ENCODE measurements at regions not wholly inside any gene's neighbourhood (a gene's known extent, or its start where the extent isn't known, plus 50 kb on each side); places are given as distances from the start of the nearest gene placed in this dataset.

DNA sequence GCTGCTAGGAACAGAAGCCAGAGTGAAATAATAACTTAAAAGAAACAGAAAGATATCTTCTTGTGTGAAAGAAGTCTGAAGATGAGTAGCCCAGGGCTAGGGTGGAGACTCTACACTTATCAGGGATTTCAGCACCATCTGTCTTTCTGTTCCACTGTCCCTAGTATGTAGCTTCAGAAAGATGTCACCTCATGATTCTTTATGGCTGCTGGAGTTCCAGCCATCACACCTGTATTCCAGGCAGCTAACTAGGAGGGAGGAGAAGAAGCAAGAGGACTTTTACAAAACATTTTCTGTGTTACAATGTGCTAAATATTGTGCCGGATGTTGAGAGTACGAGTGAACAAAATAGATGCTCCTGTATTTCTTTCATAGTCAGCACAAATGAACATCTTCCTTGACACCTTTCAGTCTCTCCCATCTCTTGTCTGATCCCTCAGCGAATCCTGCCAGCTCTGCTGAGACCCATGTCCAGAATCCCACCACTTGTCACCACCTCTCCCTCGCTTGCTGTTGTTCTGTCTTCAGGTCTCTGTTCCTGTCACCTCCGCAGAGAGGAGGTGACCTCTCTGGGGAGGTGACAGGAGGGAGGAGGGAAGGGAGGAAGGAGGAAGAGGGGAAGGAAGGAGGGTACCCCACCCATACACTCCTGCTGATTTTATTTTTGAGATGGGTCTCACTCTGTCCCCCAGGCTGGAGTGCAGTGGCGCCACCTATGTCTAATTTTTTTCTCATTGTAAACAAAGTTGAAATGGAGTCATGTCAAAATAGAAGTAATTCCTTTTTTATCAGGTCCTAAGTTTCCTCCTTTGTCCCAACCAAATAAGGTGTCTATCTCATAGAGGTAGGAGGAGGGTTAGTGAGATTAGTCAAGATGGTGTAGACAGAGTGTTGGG, 188.9 kb downstream of the TFAP2C start:
- Histone ChIP-seq H3K4me3 (no peak overlapping the region), H3K27ac (no peak overlapping the region), H3K27me3 (peaks cover 8% of the 10 kb centered on the region), H3K9me3 (no peaks in the 10 kb centered on the region), H3K36me3 (no peaks in the 10 kb centered on the region), H3K4me1 (no peaks in the 10 kb centered on the region)
- intact Hi-C loops (cut with DNase I): no loop called here
- TF ChIP-seq, protein P1, sequence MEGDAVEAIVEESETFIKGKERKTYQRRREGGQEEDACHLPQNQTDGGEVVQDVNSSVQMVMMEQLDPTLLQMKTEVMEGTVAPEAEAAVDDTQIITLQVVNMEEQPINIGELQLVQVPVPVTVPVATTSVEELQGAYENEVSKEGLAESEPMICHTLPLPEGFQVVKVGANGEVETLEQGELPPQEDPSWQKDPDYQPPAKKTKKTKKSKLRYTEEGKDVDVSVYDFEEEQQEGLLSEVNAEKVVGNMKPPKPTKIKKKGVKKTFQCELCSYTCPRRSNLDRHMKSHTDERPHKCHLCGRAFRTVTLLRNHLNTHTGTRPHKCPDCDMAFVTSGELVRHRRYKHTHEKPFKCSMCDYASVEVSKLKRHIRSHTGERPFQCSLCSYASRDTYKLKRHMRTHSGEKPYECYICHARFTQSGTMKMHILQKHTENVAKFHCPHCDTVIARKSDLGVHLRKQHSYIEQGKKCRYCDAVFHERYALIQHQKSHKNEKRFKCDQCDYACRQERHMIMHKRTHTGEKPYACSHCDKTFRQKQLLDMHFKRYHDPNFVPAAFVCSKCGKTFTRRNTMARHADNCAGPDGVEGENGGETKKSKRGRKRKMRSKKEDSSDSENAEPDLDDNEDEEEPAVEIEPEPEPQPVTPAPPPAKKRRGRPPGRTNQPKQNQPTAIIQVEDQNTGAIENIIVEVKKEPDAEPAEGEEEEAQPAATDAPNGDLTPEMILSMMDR (IDR thresholded peaks at IDR 0.05): no peak
- ATAC-seq (no peak), DNase-seq (no peak)

DNA sequence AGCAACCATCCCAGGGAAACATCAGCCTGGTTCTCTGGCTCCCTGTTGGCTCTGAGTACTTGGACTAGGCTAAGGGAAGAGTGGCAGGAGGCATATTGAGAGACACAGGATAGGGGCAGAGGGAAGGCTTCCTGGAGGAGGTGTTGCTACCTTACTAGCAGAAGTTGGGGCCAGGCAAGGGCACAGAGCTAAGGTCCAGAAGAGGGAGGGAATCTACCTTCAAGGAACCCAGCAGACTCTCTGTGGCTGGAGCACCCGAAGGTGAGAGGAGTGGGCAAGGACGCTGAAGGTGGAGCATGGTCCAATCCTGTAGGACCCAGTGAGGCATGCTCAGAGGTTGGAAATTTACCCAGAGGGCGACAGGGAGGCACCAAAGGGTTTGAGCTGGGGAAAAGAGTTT, 191.9 kb downstream of the TFAP2C start:
- intact Hi-C loops (cut with DNase I): no loop called here
- DNase-seq: no peak
- no peak for ATAC-seq
- no peaks in the 10 kb centered on the region for H3K9me3 ChIP-seq
- H3K4me3 ChIP-seq: no peak overlapping the region
- no peaks in the 10 kb centered on the region for H3K4me1 ChIP-seq
- H3K36me3 ChIP-seq: no peaks in the 10 kb centered on the region
- no peak overlapping the region for H3K27ac ChIP-seq
- TF ChIP-seq, protein P1 (IDR thresholded peaks at IDR 0.05): no peak
- H3K27me3 ChIP-seq: no peaks in the 10 kb centered on the region

DNA sequence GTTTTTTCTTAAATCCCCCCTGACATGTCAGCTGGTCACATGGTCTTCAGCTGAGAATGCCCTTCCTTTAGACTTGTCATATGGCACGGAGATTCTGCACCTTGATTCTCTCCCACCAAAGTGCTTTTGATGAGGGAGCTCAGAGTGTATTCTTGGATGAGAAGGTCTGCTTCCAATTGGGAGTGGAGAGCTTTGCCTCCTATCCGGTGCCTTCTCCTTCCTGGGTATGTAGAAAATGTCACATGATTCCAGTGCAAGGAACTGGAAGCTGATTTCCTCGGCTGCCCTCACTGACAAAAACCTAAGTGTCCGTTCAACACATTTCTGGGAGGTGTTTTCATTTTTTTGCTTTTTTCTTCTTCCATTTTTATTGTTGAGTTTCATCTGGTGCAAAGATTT, 197.2 kb downstream of the TFAP2C start:
- intact Hi-C loops (cut with DNase I): no loop called here
- no peak for DNase-seq
- TF ChIP-seq, protein P1 (IDR thresholded peaks at IDR 0.05): no peak
- no peaks in the 10 kb centered on the region for H3K36me3 ChIP-seq
- peaks cover 24% of the 10 kb centered on the region for H3K27me3 ChIP-seq
- H3K27ac ChIP-seq: no peak overlapping the region
- H3K4me3 ChIP-seq: no peak overlapping the region
- H3K9me3 ChIP-seq: no peaks in the 10 kb centered on the region
- ATAC-seq: no peak
- H3K4me1 ChIP-seq: no peaks in the 10 kb centered on the region

DNA sequence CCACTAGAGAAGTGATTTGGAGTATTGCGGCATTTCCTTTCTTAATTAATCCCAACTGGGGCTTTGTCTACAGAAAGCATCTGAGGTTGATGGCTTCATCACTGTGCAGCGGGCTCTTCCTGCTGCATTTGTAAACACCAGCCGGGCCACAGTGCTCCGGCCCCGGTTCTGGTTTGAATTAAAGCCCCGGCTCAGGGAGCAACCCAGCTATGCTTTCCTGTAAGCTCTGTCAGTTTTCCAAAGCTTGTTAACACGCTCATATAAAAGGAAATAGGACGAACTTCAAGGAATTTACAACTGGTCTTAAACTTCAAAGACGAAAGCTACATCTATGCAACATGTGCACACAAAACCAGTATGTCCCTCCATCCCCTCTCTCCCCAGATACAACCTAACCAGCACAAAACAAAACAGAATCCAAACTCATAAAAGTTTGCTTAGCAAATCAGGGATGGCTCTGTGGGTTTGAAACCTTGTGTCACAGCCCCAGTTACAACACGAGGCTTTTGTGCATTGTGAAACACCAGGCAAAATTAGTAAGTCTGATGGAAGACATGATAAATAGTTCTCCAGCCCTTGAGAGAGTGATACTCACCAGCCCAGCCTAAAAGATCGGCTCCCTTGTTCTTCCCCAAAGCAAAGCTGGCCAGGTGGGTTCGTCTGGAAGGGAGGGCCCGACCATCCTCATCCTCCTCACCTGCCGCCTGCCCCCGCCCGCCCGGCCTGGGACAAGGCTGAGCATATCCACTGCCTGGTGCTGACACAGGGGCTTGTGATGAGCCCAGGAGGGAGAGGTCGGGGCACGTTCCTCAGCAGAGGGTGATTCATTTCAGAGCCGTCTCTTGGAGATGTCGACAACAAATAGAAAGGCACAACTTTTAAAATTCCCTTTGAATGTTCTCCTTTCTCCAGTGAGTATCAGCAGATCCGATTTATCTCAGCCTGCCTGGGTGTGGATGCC, 197.9 kb downstream of the TFAP2C start:
- Histone ChIP-seq H3K27ac (no peak overlapping the region), H3K4me3 (no peak overlapping the region), H3K4me1 (no peaks in the 10 kb centered on the region), H3K36me3 (no peaks in the 10 kb centered on the region), H3K9me3 (no peaks in the 10 kb centered on the region), H3K27me3 (peaks cover 31% of the 10 kb centered on the region)
- DNase-seq (no peak), ATAC-seq (no peak)
- TF ChIP-seq, protein P1 (IDR thresholded peaks at IDR 0.05): no peak
- intact Hi-C loops (cut with DNase I): no loop called here

DNA sequence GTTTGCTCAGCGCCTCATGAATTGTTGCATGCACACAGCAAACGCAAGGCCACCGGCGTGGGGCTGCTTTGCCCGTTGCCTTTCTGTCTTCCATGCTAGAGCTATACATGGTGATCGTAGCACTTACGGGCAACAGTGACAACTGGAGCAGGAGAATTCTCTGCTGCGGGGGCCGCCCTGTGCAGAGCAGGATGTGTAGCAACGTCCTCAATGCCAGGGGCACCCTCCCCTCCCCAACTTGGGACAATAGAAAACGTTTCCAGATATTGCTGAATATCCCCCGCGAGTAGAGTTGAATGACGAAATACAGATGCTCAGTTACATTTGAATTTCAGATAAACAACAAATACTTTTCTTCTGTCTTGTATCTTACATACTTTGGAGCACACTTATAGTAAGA, 198.7 kb downstream of the TFAP2C start:
- intact Hi-C loops (cut with DNase I): no loop called here
- no peak overlapping the region for H3K27ac ChIP-seq
- H3K27me3 ChIP-seq: peaks cover 33% of the 10 kb centered on the region

More for the DNA sequence above, 198.7 kb downstream of the TFAP2C start:
- ATAC-seq: no peak
- DNase-seq: no peak
- no peaks in the 10 kb centered on the region for H3K36me3 ChIP-seq
- H3K4me3 ChIP-seq: no peak overlapping the region
- TF ChIP-seq, protein P1 (IDR thresholded peaks at IDR 0.05): no peak
- H3K9me3 ChIP-seq: no peaks in the 10 kb centered on the region
- H3K4me1 ChIP-seq: no peaks in the 10 kb centered on the region

Measured in upper lobe of right lung (tissue), 1 donor.